ENCODE measurements at regions not wholly inside any gene's neighbourhood (a gene's known extent, or its start where the extent isn't known, plus 50 kb on each side); places are given as distances from the start of the nearest gene placed in this dataset.

DNA sequence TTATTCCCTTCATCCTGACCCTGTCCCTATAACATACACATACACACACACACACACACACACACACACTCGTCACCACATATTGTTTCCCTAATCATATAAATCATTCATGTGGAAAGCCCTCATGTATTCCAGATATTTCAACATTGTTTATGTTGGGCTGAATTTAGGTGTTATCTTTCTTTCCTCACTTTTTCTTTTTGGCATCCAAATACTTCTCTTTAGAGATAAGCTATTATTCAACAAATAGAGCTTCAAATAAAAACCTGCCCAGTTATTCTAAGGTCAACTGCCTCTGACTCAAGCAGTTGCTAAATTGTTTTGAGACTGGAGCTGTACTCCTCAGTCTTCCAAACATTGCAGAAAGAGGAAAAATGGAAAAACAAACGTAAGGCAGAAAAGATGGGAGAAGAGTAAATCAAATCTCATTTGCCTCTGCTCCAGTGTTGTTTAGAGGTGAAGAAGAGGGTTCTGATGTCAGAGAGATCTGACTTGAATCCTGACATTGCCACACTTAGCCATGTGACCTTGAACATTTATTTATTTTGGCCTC, 215.7 kb downstream of the GAS1 start:
- Mint-ChIP-seq H3K4me1 (no peaks in the 10 kb centered on the region), H3K36me3 (no peaks in the 10 kb centered on the region), H3K9me3 (peaks cover 1% of the 10 kb centered on the region), H3K27me3 (no peaks in the 10 kb centered on the region), H3K27ac (no peak overlapping the region), H3K4me3 (no peak overlapping the region)
- no peak for ATAC-seq (ENCODE audit: low read depth)
- no peak for DNase-seq (ENCODE audit: low spot score in 2 of 2)

DNA sequence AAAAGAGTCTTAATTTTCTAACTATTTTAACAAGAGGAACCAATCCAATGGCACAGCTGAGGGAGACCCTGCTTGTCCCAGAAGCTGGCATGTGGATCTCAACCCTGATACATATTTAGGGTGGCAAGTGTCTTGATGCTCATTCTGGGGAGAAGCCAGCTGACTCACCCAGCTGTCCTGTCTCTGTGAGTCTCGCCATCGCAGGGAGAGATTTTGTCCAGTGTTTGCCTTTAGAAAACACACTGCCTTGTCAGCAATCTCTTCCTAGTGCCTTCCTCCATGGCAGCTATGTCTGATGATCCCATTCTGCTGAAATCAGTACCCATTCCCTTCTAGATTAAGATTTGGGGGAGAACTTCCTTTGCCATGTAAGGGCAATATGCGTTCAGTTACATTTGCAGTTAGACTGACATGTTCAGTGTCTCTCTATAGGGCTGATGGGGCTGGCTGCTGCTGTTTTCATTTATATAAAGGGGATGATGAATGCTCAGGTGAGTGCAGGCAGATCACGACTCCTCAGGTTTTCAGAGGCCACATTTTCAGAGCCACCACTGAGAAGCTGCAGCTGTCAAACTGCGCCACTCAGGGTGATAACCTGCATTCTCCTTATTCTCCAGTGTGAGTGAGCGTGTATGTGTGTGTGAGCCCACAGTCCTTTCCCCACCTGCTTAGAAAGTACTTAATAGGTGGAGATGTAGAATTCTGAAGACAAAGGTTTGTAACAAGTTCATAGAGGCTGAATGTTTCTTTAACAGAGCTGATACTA, 217.0 kb downstream of the GAS1 start:
- H3K4me3 Mint-ChIP-seq = no peak overlapping the region
- no peaks in the 10 kb centered on the region for H3K4me1 Mint-ChIP-seq
- ATAC-seq (ENCODE audit: low read depth) = no peak
- peaks cover 1% of the 10 kb centered on the region for H3K9me3 Mint-ChIP-seq
- no peaks in the 10 kb centered on the region for H3K36me3 Mint-ChIP-seq
- DNase-seq (ENCODE audit: low spot score in 2 of 2) = no peak
- H3K27ac Mint-ChIP-seq = no peak overlapping the region
- no peaks in the 10 kb centered on the region for H3K27me3 Mint-ChIP-seq

DNA sequence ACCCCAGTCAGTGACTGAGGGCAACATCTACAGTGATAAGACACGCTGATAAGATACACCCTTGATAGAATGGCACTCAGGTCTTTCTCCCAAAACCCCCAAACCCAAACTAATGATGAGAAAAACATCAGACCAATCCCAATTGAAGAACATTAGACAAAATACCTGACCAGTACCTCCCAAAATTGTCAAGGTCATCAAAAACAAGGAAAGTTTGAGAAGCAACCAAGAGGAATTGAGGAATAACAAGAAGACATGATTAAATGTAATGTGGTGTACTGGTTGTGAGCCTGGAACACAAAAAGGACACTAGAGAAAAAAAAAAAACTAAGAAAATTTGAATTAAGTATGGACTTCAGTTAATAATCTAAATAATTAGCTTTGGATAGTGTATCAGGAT, 222.8 kb downstream of the GAS1 start:
- no peaks in the 10 kb centered on the region for H3K36me3 Mint-ChIP-seq
- ATAC-seq (ENCODE audit: low read depth) = no peak
- no peak overlapping the region for H3K27ac Mint-ChIP-seq
- H3K4me3 Mint-ChIP-seq = no peak overlapping the region
- H3K4me1 Mint-ChIP-seq = no peaks in the 10 kb centered on the region
- H3K27me3 Mint-ChIP-seq = no peaks in the 10 kb centered on the region
- peaks cover 3% of the 10 kb centered on the region for H3K9me3 Mint-ChIP-seq
- DNase-seq (ENCODE audit: low spot score in 2 of 2) = no peak

DNA sequence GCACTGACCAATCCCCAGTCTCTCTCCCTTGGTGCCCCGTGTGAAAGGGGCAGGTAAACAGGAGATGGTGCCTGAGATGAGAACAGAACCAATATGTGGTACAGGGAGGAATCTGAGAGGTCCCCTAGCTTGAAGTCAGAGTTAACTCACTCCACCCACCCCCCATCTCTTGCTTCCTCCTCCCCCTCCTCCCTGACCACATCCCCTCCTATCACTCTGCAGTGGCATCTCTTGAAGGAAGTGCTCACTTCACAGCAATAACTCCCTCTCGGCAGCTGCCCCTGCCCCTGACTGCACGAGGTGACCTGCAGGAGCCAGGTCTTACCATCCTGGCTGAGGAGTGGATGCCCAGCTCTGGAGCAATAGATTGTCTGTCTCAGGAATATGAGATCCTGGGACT, 224.0 kb downstream of the GAS1 start:
- no peak for ATAC-seq (ENCODE audit: low read depth)

DNA sequence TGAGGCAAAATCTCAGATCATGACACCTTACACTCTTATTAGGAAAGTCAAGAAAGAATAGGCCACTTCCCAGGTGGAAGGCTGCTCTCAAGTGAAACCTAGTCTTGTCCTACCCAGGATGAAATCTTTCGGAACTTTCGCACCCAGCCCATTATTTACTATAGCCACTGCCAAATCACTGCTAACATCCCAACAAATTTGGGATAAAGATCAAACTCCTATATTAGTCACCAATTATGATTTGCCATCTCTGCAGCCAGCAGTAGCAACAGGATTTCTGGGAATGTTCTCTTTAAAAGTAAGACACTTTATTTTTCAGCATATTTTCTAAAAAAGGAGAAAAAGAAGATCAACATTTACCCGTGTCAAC, 224.6 kb downstream of the GAS1 start:
- ATAC-seq (ENCODE audit: low read depth) = no peak
- Mint-ChIP-seq H3K36me3 (no peaks in the 10 kb centered on the region), H3K4me1 (no peaks in the 10 kb centered on the region), H3K27ac (no peak overlapping the region), H3K4me3 (no peak overlapping the region), H3K27me3 (no peaks in the 10 kb centered on the region), H3K9me3 (peaks cover 2% of the 10 kb centered on the region)
- no peak for DNase-seq (ENCODE audit: low spot score in 2 of 2)

More for the DNA sequence above, 224.0 kb downstream of the GAS1 start:
- DNase-seq (ENCODE audit: low spot score in 2 of 2) = no peak
- no peak overlapping the region for H3K4me3 Mint-ChIP-seq
- H3K9me3 Mint-ChIP-seq = peaks cover 2% of the 10 kb centered on the region
- H3K27me3 Mint-ChIP-seq = no peaks in the 10 kb centered on the region
- no peaks in the 10 kb centered on the region for H3K4me1 Mint-ChIP-seq
- no peak overlapping the region for H3K27ac Mint-ChIP-seq
- no peaks in the 10 kb centered on the region for H3K36me3 Mint-ChIP-seq

DNA sequence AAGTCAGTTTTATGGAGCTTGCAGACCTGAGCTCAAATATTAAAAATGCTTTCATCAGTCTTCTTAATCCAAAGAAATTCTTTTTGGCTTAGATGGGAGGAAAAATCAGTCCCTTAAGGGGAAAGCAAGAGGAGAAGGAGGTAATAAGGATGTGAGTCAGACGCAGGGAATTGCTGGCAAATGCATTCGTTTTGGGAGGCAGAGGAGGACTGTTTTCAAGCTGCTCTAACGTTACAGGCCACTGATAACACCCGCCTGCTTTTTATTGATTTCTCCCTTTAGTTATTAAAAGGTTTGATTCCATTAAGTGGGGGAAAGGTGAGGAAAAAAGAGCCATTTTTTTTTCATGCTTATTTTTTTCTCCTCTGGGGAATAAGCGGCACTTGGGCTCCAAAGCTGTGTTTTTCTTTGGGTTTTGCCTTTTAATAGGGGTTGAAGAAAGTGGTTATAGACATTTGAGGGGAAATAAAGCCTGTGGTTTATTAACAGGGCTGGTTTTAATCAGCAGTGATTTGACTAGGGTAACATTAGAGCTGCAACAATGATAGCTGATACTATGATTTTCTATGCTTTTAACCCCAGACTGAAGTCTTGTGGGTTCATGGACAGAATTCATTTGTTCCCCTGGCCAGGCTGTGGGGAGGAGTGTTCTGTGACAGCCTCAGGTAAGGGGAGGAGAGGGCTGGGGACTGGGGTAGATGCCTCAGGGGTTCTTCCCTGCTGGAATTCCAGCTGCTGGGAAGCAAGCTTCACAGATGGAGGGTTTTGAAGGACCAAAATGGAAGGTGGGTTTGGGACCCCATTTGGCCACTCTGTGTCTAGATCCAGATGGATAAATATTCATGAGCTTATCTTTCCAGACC, 225.2 kb downstream of the GAS1 start:
- Mint-ChIP-seq H3K36me3 (no peaks in the 10 kb centered on the region), H3K27ac (no peak overlapping the region), H3K27me3 (no peaks in the 10 kb centered on the region), H3K9me3 (peaks cover 2% of the 10 kb centered on the region), H3K4me3 (no peak overlapping the region), H3K4me1 (no peaks in the 10 kb centered on the region)
- DNase-seq (ENCODE audit: low spot score in 2 of 2) = no peak
- no peak for ATAC-seq (ENCODE audit: low read depth)

DNA sequence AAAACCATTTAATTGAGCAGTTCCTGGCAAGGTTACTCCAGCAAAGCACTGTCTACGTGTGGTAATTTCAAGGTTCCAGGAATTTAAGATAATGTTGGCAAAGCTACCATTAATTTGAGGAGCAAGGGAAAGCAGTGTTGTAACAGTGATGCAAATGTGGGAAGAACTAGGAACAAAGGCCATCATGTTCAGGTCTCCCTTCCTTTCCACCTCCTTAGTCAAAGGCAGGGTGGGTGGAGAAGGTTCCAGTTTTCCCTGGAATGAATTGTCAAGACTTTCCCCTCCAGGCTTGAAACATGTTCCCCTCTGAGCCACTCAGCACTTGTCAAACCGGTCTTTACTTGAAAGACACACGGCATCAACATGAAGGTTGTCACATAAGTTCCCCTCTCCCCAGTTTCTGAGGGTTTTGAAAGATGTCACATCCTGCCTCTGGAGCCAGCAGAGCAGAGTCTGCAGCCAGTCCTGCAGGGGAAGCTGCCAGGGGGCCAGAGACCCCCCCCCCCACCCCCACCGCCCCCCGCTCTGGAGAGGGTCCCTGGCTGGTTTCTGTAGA, 226.0 kb downstream of the GAS1 start:
- DNase-seq (ENCODE audit: low spot score in 2 of 2) (no peak), ATAC-seq (ENCODE audit: low read depth) (no peak)
- Mint-ChIP-seq H3K4me1 (no peaks in the 10 kb centered on the region), H3K9me3 (peaks cover 2% of the 10 kb centered on the region), H3K27me3 (no peaks in the 10 kb centered on the region), H3K4me3 (no peak overlapping the region), H3K36me3 (no peaks in the 10 kb centered on the region), H3K27ac (no peak overlapping the region)

DNA sequence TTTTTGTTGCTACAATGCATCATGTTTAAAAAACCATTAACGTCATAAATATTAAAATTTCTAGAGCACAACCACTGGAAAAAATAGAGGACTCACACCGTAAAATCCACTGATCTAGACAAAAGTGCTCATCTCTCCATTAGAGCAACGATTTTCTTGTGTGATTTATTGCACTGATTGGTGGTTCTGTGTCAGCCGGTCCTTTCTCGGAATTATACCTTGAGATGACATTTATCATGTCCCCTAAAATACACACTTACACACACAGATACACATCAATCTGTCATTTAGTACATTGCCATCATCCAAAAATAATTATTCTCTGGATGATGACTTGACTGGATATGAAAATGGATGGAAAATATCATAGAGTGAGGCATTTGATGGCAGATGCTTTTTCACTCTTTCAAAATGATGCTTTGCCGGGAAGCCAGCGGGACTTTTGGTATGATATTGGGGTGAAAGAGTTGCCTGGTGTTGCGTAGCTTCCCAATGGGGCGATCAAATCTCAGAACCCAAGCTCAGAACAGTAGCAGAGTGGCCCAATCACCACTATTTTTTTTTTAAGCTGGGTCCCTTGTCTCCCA, 226.6 kb downstream of the GAS1 start:
- ATAC-seq (ENCODE audit: low read depth) = no peak
- no peak overlapping the region for H3K4me3 Mint-ChIP-seq
- H3K9me3 Mint-ChIP-seq = peaks cover 2% of the 10 kb centered on the region
- no peak for DNase-seq (ENCODE audit: low spot score in 2 of 2)
- H3K4me1 Mint-ChIP-seq = no peaks in the 10 kb centered on the region
- H3K27me3 Mint-ChIP-seq = no peaks in the 10 kb centered on the region
- H3K36me3 Mint-ChIP-seq = no peaks in the 10 kb centered on the region
- no peak overlapping the region for H3K27ac Mint-ChIP-seq

DNA sequence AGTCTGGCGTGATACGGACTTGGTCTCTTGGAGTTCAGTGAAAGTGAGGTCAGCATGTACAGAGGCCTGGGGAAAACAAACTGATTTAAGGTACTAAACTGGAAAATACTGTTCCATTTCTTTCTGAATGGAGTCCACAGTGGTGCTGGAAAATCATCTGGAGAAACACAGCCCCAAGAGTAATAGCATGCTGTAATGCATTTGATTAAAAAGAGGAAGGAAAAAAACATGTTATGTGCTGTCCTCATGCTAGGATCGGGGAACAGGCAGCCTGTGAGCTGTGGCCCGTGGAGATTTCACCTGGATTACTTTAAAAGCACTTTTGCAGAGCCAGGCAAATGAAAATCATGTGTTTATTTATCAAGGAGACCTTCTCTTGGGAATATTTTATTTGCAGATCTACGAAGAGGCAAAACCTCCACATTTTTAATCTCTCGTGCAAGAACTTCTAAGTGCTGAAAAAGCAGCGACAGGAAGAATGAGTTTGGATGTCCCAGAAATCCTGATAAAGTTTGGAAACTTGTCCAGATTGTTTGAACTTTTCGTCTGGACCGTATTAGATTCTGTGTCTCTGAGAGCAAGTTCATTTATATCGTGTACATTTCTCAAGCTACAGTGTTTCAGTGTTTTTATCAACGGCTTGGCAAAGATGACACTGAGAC, 228.8 kb downstream of the GAS1 start:
- ATAC-seq (ENCODE audit: low read depth) (no peak), DNase-seq (ENCODE audit: low spot score in 2 of 2) (no peak)
- Mint-ChIP-seq H3K4me1 (no peaks in the 10 kb centered on the region), H3K9me3 (peaks cover 2% of the 10 kb centered on the region), H3K4me3 (no peak overlapping the region), H3K36me3 (no peaks in the 10 kb centered on the region), H3K27ac (no peak overlapping the region), H3K27me3 (no peaks in the 10 kb centered on the region)

DNA sequence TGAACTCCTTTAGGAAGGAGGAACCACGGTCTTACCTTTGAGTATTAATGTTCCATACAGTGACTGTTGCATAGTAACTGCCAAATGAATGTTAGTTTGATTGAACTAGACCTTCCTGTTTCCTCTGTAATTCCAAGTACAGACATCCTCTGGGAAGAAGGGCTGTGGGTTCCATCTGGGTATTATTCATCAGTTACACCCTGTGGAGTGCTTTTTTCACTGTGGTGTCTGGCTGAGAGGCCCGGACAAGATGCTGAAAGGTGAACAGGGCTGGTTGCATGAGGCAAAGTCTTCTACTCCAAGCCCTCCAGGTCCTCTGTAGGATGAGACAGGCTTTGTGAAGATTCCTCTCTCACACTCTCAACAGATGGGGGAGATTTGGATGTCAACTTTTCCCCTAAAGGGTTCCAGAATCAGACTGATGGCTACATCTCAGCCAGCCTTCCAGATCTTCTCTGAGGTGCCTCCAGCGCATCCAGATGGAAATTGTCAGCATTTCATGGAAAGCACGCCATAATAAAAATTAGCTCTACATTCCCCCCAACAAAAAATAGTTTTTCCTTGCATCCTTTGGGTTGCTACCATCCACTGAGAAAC, 230.9 kb downstream of the GAS1 start:
- H3K9me3 Mint-ChIP-seq = peaks cover 2% of the 10 kb centered on the region
- no peaks in the 10 kb centered on the region for H3K4me1 Mint-ChIP-seq
- no peak for ATAC-seq (ENCODE audit: low read depth)
- H3K4me3 Mint-ChIP-seq = no peak overlapping the region
- H3K27me3 Mint-ChIP-seq = no peaks in the 10 kb centered on the region
- no peak for DNase-seq (ENCODE audit: low spot score in 2 of 2)
- H3K36me3 Mint-ChIP-seq = no peaks in the 10 kb centered on the region
- no peak overlapping the region for H3K27ac Mint-ChIP-seq

DNA sequence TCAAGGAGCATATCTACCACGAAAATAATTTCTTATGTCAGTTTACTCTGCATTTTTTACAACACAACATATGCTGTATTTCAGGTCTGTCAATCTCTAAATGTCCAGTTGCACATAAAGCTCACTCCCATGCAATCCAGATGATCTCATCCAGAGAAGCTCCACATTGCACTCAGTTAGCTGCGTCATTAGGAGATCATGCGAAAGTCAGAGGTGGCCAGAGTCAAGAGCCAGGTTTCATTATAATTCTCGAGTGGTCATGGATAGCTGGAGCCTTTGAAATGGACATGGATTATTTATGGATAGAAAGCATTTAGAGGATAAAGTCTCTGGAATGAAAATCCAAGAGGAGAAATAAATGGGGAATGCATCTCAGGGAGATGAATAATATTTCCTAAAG, 232.3 kb downstream of the GAS1 start:
- Mint-ChIP-seq H3K27ac (no peak overlapping the region), H3K27me3 (no peaks in the 10 kb centered on the region), H3K9me3 (peaks cover 2% of the 10 kb centered on the region), H3K36me3 (no peaks in the 10 kb centered on the region), H3K4me1 (no peaks in the 10 kb centered on the region), H3K4me3 (no peak overlapping the region)
- no peak for DNase-seq (ENCODE audit: low spot score in 2 of 2)
- ATAC-seq (ENCODE audit: low read depth) = no peak

DNA sequence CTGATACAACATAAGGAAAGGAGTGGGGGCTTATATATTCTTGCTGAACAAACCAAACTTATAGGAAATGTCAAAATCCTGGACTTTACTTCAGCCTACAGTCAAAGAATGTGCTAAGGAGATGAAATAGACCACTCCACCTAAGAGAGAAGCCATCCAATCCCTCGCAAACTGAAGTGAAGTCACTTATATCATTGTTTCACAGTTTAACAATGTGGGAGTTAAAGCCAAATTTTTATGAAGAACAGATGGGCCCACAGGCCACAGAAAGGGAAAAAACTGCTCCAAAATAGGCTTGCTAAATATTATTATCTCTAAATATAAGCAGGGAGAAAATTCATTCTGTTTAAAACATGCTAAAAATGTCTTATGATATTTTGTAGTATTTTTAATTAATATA, 233.3 kb downstream of the GAS1 start:
- no peak for DNase-seq (ENCODE audit: low spot score in 2 of 2)
- Mint-ChIP-seq H3K4me1 (no peaks in the 10 kb centered on the region), H3K4me3 (no peak overlapping the region)

DNA sequence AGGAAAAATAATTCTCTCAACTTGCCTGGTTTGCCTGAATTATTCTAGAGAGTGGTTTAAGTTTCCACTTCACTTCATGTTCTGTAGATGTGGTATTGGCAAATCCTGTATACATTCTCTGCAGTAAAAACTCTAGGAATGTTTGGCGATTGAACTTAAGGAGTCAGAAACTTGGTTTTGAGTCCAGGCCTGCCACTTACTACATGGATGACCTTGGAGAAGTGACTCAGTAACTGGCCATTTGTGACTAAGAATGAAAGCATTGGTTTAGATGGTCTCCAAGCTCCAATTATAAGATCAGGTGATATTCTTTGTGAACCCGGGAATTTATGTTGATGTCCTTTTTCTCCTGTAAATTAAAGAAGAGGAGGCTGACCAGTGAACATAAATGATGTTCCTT, 233.8 kb downstream of the GAS1 start:
- no peaks in the 10 kb centered on the region for H3K9me3 Mint-ChIP-seq
- H3K27me3 Mint-ChIP-seq = no peaks in the 10 kb centered on the region
- no peak overlapping the region for H3K4me3 Mint-ChIP-seq
- H3K27ac Mint-ChIP-seq = no peak overlapping the region
- DNase-seq (ENCODE audit: low spot score in 2 of 2) (no peak), ATAC-seq (ENCODE audit: low read depth) (no peak)
- H3K36me3 Mint-ChIP-seq = no peaks in the 10 kb centered on the region
- H3K4me1 Mint-ChIP-seq = no peaks in the 10 kb centered on the region

More for the DNA sequence above, 233.3 kb downstream of the GAS1 start:
- Mint-ChIP-seq H3K27ac (no peak overlapping the region), H3K36me3 (no peaks in the 10 kb centered on the region), H3K9me3 (no peaks in the 10 kb centered on the region), H3K27me3 (no peaks in the 10 kb centered on the region)
- ATAC-seq (ENCODE audit: low read depth) = no peak

Measured in memory B cell (primary cell).